Activated CD4-positive, alpha-beta T cell treated with anti-CD3 and anti-CD28 coated beads for 24 hours (primary cell): ENCODE measurements at regions not wholly inside any gene's neighbourhood (a gene's known extent, or its start where the extent isn't known, plus 50 kb on each side); places are given as distances from the start of the nearest gene placed in this dataset.

Experiments used
- DNase-seq, 2 donors: peaks; one replicate each; pipeline ENCODE4 v3.0.0-alpha.2; 2020; ENCODE audit warnings: low read depth in 2 of 2

GRCh38 chr5:155914766-155915165 is 412.2 kb upstream of the SGCD start:
- no peak for DNase-seq

DNA sequence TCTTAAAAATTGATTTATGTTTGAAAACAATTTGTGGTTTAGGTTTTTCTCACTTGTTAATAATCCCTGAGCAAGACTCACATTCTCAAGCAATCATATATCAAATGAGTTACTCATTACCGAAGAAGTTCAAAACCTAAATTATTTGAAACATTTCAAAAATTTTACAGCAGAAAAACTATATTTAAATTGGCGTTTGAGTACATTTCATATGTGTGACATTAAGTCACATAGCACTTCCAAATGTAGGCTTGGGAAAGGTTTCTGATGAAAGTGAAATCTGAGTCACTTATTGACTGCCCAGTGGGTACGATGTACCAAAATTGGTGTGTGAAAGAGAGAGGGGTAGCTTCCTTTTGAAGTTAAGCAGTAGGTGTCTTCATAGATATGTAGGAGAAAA is 411.4 kb upstream of the SGCD start:
- no peak for DNase-seq

GRCh38 chr5:155919126-155919525 is 407.8 kb upstream of the SGCD start:
- no peak for DNase-seq

DNA sequence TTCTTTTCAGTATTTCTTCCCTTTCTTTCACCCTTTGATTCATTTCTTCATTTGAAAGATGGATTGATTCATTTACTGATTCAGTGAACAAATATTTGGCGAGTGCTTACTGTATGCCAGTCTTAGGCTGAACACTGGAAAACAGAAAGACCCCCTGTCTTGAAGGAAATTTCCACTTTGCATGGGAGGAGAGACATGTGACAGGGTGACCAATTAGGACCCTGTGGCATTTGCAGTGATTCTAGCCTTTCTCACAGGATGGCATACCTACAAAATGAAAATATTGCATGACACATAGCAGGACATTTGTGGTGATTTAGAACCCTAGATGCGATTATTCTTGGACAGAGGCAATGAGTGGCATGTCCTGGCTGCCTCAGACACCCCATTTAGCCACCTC is 407.2 kb upstream of the SGCD start:
- no peak for DNase-seq

DNA sequence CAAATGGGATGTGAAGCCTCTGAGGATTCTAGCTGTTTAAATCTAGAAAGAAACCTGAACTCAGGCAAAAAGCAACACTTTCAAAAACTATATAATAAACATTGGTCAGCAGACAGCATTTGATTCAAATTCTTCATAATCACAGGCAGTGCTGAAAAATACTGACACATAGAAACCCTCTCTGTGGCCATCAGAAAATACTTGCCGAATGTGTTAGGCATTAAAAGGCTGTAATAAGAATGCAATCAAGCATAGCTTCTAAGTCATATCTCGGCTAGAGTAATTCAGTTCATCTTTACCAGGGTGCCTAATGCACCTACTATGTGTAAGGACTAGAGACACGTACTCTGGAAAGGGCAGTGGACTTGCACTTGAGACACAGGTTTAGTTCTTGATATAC is 405.3 kb upstream of the SGCD start:
- no peak for DNase-seq

GRCh38 chr5:155923784-155924183 is 403.2 kb upstream of the SGCD start:
- no peak for DNase-seq

DNA sequence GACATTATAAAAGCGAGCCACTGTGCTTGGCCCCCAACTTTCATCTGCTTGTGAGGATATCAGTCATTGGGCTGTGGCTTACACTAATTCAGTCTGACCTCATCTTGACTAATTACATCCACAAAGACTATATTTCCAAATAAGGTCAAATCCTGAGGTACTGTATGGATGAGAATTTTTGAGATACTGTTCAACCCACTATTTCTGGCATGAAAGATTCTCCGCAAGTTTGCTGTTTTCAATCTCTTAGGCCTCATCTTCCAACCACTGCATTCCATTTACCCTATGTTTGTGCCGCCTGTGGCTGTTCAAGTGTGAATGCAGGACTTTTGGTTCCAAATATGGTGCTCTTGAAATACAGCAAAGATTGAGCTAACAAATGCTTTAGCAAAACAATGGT is 400.9 kb upstream of the SGCD start:
- no peak for DNase-seq

DNA sequence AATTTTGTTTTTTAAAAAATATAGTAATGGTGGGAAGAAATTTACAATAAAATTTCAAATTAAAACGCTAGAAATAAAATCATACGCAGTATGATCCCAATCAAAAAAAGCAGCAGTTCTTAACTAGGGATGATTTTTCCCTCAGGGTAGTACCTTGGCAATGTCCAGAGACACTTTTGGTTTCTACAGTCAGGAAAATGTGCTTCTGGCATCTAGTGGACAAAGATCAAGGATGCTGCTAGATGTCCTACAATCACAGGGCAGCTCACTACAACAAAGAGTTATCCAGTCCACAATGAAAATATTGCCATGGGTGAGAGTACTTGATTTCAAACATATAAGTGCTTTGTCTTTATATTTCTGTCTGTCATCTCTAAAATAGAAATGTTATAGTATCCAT is 400.2 kb upstream of the SGCD start:
- no peak for DNase-seq

GRCh38 chr5:155929112-155929511 is 397.9 kb upstream of the SGCD start:
- DNase-seq = no peak

GRCh38 chr5:155934964-155935363 is 392.0 kb upstream of the SGCD start:
- no peak for DNase-seq

- DNase-seq = no peak
These were observed 391.2 kb upstream of the SGCD start for GRCh38 chr5:155935723-155936122.

GRCh38 chr5:155936520-155937406 is 390.2 kb upstream of the SGCD start:
- no peak for DNase-seq

- no peak for DNase-seq
These were observed 388.9 kb upstream of the SGCD start for GRCh38 chr5:155938051-155938450.

GRCh38 chr5:155941340-155941739 is 385.6 kb upstream of the SGCD start:
- no peak for DNase-seq

- peak in 1 of 2 donors; percentile 4 for DNase-seq
These were observed 383.2 kb upstream of the SGCD start for GRCh38 chr5:155943516-155944407.

DNA sequence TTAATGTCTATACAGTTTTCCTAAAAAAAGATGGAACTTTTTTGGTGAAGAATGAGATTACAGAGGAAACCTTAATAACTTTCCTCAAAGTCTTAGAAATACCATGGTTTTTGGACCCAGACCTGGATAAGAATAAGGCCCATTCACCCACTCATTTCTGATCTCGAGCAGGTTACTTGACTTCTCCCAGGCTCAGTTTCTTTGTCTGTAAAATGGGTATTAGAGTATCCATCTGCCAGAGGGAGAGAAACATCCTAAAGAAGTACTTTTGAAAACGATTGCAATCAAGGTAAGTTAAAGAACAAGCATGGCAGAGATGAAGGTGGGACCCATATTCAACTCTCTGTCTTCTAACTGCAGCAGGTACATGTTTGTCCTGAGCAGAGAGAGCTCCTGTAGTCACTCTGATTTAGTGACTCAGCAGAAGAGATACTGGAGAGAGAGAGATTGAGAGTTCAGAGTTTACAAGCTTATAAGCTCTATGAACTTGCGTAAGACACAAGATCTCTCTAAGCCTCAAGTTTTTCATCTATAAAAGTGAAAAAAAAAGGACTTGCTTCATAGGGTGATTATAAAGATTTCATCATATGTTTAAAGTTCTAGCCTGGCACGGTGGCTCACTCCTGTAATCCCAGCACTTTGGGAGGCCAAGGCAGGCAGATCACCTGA is 379.4 kb upstream of the SGCD start:
- no peak for DNase-seq

- no peak for DNase-seq
These were observed 378.4 kb upstream of the SGCD start for GRCh38 chr5:155948576-155948975.

GRCh38 chr5:155952486-155953089 is 374.4 kb upstream of the SGCD start:
- no peak for DNase-seq

DNA sequence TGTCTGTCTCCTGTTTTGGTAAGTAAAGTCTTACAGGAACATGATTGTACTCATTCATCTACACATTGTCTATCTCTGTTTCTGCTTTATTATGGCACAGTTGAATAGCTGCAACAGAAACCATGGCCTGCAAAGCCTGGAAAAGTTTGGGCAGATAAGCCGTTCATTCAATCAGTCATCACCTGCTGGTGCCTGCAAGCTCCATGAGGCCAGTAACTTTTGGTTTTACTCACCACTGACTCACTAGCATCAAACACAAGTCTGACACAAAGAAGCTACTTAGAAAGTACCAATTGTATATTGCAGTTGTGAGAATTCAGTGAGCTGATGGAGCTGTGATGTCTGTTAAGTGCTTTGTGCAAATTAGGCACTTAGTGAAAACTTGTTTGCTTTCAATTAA is 373.6 kb upstream of the SGCD start:
- no peak for DNase-seq

- no peak for DNase-seq
These were observed 372.1 kb upstream of the SGCD start for GRCh38 chr5:155954701-155955445.

DNA sequence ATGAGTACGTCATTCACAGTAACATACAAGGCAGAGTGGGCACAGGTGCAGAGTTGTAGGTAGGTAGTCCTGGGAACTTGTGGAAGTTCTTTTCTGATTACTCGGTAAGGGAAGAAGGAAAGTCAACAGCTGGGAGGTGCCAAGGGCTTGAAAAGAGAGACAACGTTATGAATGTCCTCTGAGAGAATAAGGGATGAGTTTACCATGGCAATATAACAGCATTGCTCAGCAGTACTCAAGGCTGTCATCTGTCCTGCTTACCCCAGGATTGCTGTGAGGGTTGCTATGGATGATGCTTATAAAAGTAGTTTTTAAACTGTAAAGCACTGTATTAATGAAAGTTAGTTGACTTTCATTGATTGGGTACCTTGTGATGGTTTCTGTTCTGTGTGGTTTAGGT is 369.1 kb upstream of the SGCD start:
- no peak for DNase-seq
